HL-60 (cell line): ENCODE measurements at regions not wholly inside any gene's neighbourhood (a gene's known extent, or its start where the extent isn't known, plus 50 kb on each side); places are given as distances from the start of the nearest gene placed in this dataset.

Experiments
- POLR2AphosphoS5 ChIP-seq: IDR thresholded peaks from 2 replicates; pipeline ENCODE4 v1.6.1; 2012; ENCODE audit warnings: low read depth
- REST ChIP-seq: IDR thresholded peaks from 2 replicates; pipeline ENCODE4 v1.6.1; 2012; ENCODE audit warnings: low read depth; ENCODE audit not compliant: insufficient replicate concordance

- TF ChIP-seq POLR2AphosphoS5 (no peak), REST (no peak)
These were observed 628.3 kb downstream of the BUD13 start for GRCh38 chr11:116144387-116144958.
